Activated B cell treated with CpG ODN at 0.5 μM for 24 hours (primary cell): ENCODE measurements at regions not wholly inside any gene's neighbourhood (a gene's known extent, or its start where the extent isn't known, plus 50 kb on each side); places are given as distances from the start of the nearest gene placed in this dataset.
"Not testable (repeated sequence)": the region's sequence is repeated elsewhere in the genome, so short reads cannot be mapped to it uniquely, and the experiment has no call there.

Experiments
- ATAC-seq: fragments of 200-7000 bp; cut with Tn5 transposase; one replicate; pipeline ENCODE4 v1.10.0; 2021; ENCODE audit warnings: low read depth, mild to moderate bottlenecking, moderate library complexity
- CTCF ChIA-PET: fragments of 350-600 bp; sonication (Branson Sonifier 250); formaldehyde crosslinking; loops from one replicate; lab custom pipeline; 2021; ENCODE audit warnings: antibody characterized with exemption; lab: Charles Lee
- POLR2A ChIA-PET: fragments of 350-600 bp; sonication (Branson Sonifier 250); formaldehyde crosslinking; loops from one replicate; lab custom pipeline; 2021; ENCODE audit warnings: antibody characterized with exemption; lab: Charles Lee
- DNase-seq: peaks from one replicate; pipeline ENCODE4 v3.0.0; 2022
- H3K27ac Mint-ChIP-seq: one replicate; pipeline ENCODE4 v1.8.0; 2020; ENCODE audit warnings: mixed read lengths
- H3K27me3 Mint-ChIP-seq: one replicate; pipeline ENCODE4 v1.8.0; 2021; ENCODE audit warnings: mixed read lengths
- H3K36me3 Mint-ChIP-seq: one replicate; pipeline ENCODE4 v1.8.0; 2021; ENCODE audit warnings: low read depth, mixed read lengths
- H3K4me1 Mint-ChIP-seq: one replicate; pipeline ENCODE4 v1.8.0; 2021; ENCODE audit warnings: mixed read lengths
- H3K4me3 Mint-ChIP-seq: one replicate; pipeline ENCODE4 v1.8.0; 2020; ENCODE audit warnings: mild to moderate bottlenecking, mixed read lengths
- H3K9me3 Mint-ChIP-seq: one replicate; pipeline ENCODE4 v1.8.0; 2020; ENCODE audit warnings: mixed read lengths
- intact Hi-C: fragments of 100-400 bp; cut with micrococcal nuclease; formaldehyde crosslinking; loops from one replicate; pipeline ENCODE4 v1.15.1; 2024
- TF ChIP-seq, protein P1 (sequence below): fragments of 200-600 bp; IDR thresholded peaks from one replicate; pipeline ENCODE4 v1.8.0; 2022; ENCODE audit warnings: antibody characterized with exemption, mild to moderate bottlenecking

DNA sequence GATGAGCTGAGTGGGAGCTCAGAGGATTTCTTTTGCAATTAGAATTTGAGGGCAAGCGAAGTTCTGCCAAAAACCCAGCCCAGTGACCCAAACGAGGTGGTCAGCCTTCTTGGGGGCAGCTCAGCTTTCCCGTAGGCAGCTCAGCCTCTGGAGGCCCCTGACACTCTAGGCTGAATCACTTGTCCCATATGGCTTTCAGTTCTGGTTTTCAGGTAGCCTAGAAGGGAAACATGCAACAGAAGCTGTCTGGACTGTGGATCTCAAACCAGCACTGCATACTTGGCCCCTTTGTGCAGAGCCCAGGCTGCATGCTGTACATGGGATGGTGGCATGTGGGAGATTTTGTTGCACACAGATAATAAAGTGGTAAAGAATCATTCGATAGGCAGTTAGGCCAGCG is 322.8 kb downstream of the ANKRD30A start:
- DNase-seq (no peak), ATAC-seq (no peak)
- CTCF ChIA-PET = no interaction called here
- Mint-ChIP-seq H3K4me3 (no peak overlapping the region), H3K9me3 (peaks cover 5% of the 10 kb centered on the region), H3K4me1 (no peaks in the 10 kb centered on the region), H3K36me3 (no peaks in the 10 kb centered on the region), H3K27me3 (no peaks in the 10 kb centered on the region), H3K27ac (no peak overlapping the region)
- POLR2A ChIA-PET = no interaction called here
- intact Hi-C loops = no loop called here
- TF ChIP-seq, protein P1, sequence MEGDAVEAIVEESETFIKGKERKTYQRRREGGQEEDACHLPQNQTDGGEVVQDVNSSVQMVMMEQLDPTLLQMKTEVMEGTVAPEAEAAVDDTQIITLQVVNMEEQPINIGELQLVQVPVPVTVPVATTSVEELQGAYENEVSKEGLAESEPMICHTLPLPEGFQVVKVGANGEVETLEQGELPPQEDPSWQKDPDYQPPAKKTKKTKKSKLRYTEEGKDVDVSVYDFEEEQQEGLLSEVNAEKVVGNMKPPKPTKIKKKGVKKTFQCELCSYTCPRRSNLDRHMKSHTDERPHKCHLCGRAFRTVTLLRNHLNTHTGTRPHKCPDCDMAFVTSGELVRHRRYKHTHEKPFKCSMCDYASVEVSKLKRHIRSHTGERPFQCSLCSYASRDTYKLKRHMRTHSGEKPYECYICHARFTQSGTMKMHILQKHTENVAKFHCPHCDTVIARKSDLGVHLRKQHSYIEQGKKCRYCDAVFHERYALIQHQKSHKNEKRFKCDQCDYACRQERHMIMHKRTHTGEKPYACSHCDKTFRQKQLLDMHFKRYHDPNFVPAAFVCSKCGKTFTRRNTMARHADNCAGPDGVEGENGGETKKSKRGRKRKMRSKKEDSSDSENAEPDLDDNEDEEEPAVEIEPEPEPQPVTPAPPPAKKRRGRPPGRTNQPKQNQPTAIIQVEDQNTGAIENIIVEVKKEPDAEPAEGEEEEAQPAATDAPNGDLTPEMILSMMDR = no peak

DNA sequence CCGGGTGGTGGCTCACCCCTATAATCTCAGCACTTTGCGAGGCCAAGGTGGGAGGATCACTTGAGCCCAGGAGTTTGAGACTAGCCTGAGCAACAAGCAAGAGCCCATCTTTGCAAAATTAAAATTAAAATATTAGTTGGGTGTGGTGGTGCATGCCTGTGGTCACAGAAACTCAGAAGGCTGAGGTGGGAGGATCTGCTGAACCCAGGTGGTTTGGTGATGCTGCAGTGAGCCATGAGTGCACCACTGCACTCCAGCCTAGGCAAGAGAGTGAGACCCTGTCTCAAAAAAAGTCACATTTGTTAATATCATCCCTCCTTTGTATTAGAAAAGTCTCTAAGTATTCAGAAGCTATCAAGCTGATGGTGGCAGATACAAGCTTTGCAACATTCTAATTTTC is 317.5 kb downstream of the ANKRD30A start:
- H3K36me3 Mint-ChIP-seq = no peaks in the 10 kb centered on the region
- ATAC-seq (no peak), DNase-seq (no peak)
- POLR2A ChIA-PET = no interaction called here
- peaks cover 4% of the 10 kb centered on the region for H3K9me3 Mint-ChIP-seq
- no peaks in the 10 kb centered on the region for H3K4me1 Mint-ChIP-seq
- H3K27ac Mint-ChIP-seq = no peak overlapping the region
- H3K27me3 Mint-ChIP-seq = no peaks in the 10 kb centered on the region
- intact Hi-C loops = no loop called here
- TF ChIP-seq, protein P1 = no peak
- CTCF ChIA-PET = no interaction called here
- H3K4me3 Mint-ChIP-seq = no peak overlapping the region

DNA sequence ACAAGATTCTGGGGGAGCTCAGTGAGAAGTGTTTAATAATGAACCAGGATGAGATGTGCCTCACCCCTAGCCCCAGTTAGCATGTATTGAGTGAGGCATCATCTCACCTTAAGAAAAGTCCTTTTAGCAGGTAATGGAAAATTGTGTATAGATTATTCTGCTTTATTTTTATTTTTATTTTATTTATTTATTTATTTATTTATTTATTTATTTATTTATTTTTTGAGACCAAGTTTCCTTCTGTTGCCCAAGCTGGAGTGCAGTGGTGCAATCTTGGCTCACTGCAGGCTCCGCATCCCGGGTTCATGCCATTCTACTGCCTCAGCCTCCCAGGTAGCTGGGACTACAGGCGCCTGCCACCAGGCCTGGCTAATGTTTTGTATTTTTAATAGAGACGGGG is 315.8 kb downstream of the ANKRD30A start:
- H3K36me3 Mint-ChIP-seq, H3K9me3 Mint-ChIP-seq, CTCF ChIA-PET: not testable (repeated sequence)

GRCh38 chr10:37439826-37440225 is 314.4 kb downstream of the ANKRD30A start:
- no peak for ATAC-seq
- no peak overlapping the region for H3K27ac Mint-ChIP-seq
- no peaks in the 10 kb centered on the region for H3K36me3 Mint-ChIP-seq
- no peaks in the 10 kb centered on the region for H3K27me3 Mint-ChIP-seq
- no peak overlapping the region for H3K4me3 Mint-ChIP-seq
- DNase-seq = no peak
- CTCF ChIA-PET = no interaction called here
- intact Hi-C loops = no loop called here
- peaks cover 3% of the 10 kb centered on the region for H3K9me3 Mint-ChIP-seq
- TF ChIP-seq, protein P1 = no peak
- no peaks in the 10 kb centered on the region for H3K4me1 Mint-ChIP-seq
- POLR2A ChIA-PET = no interaction called here

More for the DNA sequence above, 315.8 kb downstream of the ANKRD30A start:
- POLR2A ChIA-PET, H3K27me3 Mint-ChIP-seq, intact Hi-C loops, H3K27ac Mint-ChIP-seq, H3K4me1 Mint-ChIP-seq, H3K4me3 Mint-ChIP-seq, ATAC-seq, DNase-seq: not testable (repeated sequence)

DNA sequence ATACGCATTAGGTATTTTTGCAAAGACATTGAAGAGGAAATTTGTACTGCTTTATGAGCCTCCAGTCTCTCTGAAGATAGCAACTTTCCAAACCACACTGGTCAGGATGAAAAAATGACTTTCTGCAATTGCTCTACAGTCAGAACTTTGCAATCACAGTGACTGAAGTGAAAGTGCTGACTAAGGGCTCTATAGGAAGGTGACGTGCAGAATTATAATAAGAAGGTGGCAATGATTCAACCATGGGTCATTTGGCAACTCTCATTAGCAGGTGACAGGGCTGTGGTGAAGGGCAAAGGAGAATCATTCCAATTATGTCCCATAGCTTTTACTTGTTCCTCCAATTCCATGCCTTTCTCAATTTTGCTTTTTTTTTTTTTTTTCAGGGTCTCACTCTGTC is 311.0 kb downstream of the ANKRD30A start:
- ChIA-PET CTCF (no interaction called here), POLR2A (no interaction called here)
- ATAC-seq (no peak), DNase-seq (no peak)
- Mint-ChIP-seq H3K27me3 (no peaks in the 10 kb centered on the region), H3K4me1 (no peaks in the 10 kb centered on the region), H3K9me3 (peaks cover 2% of the 10 kb centered on the region), H3K27ac (no peak overlapping the region), H3K36me3 (no peaks in the 10 kb centered on the region), H3K4me3 (no peak overlapping the region)
- TF ChIP-seq, protein P1 = no peak
- intact Hi-C loops = no loop called here

- intact Hi-C loops = no loop called here
Measured at GRCh38 chr10:37434091-37434490, 308.7 kb downstream of the ANKRD30A start.

More at GRCh38 chr10:37434091-37434490, 308.7 kb downstream of the ANKRD30A start:
- no peaks in the 10 kb centered on the region for H3K36me3 Mint-ChIP-seq
- CTCF ChIA-PET = no interaction called here
- no peak for ATAC-seq
- TF ChIP-seq, protein P1 = no peak
- H3K9me3 Mint-ChIP-seq = peaks cover 3% of the 10 kb centered on the region
- no peak overlapping the region for H3K27ac Mint-ChIP-seq
- no peaks in the 10 kb centered on the region for H3K4me1 Mint-ChIP-seq
- no peak for DNase-seq
- no peak overlapping the region for H3K4me3 Mint-ChIP-seq
- POLR2A ChIA-PET = no interaction called here
- no peaks in the 10 kb centered on the region for H3K27me3 Mint-ChIP-seq
